ENCODE measurements at regions not wholly inside any gene's neighbourhood (a gene's known extent, or its start where the extent isn't known, plus 50 kb on each side); places are given as distances from the start of the nearest gene placed in this dataset.

DNA sequence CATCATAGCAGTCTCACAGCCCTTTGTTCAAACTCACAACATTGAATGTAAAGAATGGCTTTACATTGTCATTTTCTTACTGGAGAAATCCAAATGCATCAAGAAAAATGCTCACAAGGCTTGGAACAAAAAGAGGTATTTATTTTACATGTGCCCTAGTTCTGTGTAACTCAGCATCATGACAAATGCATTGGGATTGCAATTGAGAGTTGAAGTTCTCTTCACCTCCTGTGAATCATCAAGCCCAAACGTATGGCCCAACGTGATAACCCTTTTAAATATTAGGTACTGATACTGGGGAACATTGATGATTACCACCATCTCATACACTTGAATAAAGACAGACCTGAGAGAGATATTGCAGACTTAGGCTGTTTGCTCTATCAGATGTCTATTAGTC, 61.6 kb downstream of the GASK1B start:
- TF ChIP-seq, protein P1, sequence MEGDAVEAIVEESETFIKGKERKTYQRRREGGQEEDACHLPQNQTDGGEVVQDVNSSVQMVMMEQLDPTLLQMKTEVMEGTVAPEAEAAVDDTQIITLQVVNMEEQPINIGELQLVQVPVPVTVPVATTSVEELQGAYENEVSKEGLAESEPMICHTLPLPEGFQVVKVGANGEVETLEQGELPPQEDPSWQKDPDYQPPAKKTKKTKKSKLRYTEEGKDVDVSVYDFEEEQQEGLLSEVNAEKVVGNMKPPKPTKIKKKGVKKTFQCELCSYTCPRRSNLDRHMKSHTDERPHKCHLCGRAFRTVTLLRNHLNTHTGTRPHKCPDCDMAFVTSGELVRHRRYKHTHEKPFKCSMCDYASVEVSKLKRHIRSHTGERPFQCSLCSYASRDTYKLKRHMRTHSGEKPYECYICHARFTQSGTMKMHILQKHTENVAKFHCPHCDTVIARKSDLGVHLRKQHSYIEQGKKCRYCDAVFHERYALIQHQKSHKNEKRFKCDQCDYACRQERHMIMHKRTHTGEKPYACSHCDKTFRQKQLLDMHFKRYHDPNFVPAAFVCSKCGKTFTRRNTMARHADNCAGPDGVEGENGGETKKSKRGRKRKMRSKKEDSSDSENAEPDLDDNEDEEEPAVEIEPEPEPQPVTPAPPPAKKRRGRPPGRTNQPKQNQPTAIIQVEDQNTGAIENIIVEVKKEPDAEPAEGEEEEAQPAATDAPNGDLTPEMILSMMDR (conservative IDR thresholded peaks at IDR 0.05; ENCODE audit: low read length), result no peak
- no peak for TF ChIP-seq EZH2phosphoT487 (IDR thresholded peaks at IDR 0.05; ENCODE audit: borderline replicate concordance)
- H3K4me1 ChIP-seq (ENCODE audit: insufficient read depth, low read length, poor library complexity, severe bottlenecking), result no peaks in the 10 kb centered on the region

DNA sequence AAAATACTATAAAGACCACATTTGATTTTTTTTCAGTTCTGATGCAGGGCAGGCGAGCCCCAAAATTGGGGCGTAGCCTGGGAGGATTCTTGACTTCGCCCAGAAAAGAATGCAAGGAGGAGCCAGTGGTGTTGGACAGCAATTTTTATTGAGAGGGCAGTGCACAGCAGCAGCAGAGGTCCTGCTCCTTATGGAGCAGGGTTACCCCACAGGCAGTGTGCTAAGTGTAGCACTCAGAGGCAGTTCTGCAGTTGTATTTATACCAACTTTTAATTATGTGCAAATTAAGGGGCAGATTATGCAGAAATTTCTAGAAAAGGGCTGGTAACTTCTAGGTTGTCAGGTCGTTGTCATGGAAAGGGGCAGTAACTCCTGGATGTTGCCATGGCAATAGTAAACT, 69.9 kb downstream of the GASK1B start:
- Histone ChIP-seq H3K27me3 (ENCODE audit: insufficient read depth, low read length, poor library complexity, severe bottlenecking) (no peaks in the 10 kb centered on the region), H3K9ac (ENCODE audit: low read depth, low read length, poor library complexity, severe bottlenecking) (no peak overlapping the region)
- TF ChIP-seq, protein P1 (conservative IDR thresholded peaks at IDR 0.05; ENCODE audit: low read length), result no peak
- TF ChIP-seq EZH2phosphoT487 (IDR thresholded peaks at IDR 0.05; ENCODE audit: borderline replicate concordance), result no peak

More for the DNA sequence above, 61.6 kb downstream of the GASK1B start:
- H3K9me2 ChIP-seq (replicated peaks; ENCODE audit: low read depth, low read length), result no peaks in the 10 kb centered on the region
- no peaks in the 10 kb centered on the region for H3K27me3 ChIP-seq (ENCODE audit: insufficient read depth, low read length, poor library complexity, severe bottlenecking)
- H3K36me3 ChIP-seq (ENCODE audit: insufficient read depth, low read length), result no peaks in the 10 kb centered on the region
- H2AFZ ChIP-seq (ENCODE audit: low read length), result no peak overlapping the region
- no peak overlapping the region for H3K9ac ChIP-seq (ENCODE audit: low read depth, low read length, poor library complexity, severe bottlenecking)
- no peaks in the 10 kb centered on the region for H4K20me1 ChIP-seq (ENCODE audit: insufficient read depth, low read length, poor library complexity, severe bottlenecking)
- H3F3A ChIP-seq (ENCODE audit: low read depth), result no peaks in the 10 kb centered on the region
- no peaks in the 10 kb centered on the region for H3K9me3 ChIP-seq (ENCODE audit: insufficient read depth, low read depth, low read length)
- H3K4me2 ChIP-seq (ENCODE audit: low read depth, low read length, poor library complexity, severe bottlenecking), result no peak overlapping the region
- no peaks in the 10 kb centered on the region for H3K79me2 ChIP-seq (ENCODE audit: insufficient read depth, low read length)
- H3K4me3 ChIP-seq (ENCODE audit: low read length, poor library complexity, severe bottlenecking), result no peak overlapping the region

DNA sequence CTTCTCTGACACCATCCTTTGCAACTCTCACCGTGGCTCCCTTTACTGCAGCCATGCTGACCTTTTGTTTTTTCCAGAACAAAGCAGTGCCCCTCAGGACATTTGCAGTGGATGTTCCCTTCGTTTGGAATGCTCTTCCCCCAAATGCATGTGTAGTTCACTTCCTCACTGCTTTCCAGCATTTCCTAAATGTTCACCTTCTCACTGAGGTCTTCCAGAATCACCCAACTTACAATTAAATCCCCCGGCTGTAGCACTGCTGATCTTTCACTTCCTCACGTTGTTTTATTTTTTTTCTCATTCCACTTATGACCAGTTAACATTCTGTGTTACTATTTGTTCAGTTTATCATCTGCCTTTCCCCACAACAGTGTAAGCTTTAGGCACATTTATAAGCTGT, 73.1 kb downstream of the GASK1B start:
- TF ChIP-seq EZH2phosphoT487 (IDR thresholded peaks at IDR 0.05; ENCODE audit: borderline replicate concordance), result no peak
- Histone ChIP-seq H3F3A (ENCODE audit: low read depth) (no peaks in the 10 kb centered on the region), H3K4me1 (ENCODE audit: insufficient read depth, low read length, poor library complexity, severe bottlenecking) (no peaks in the 10 kb centered on the region), H4K20me1 (ENCODE audit: insufficient read depth, low read length, poor library complexity, severe bottlenecking) (no peaks in the 10 kb centered on the region), H3K9me2 (replicated peaks; ENCODE audit: low read depth, low read length) (no peaks in the 10 kb centered on the region), H3K27me3 (ENCODE audit: insufficient read depth, low read length, poor library complexity, severe bottlenecking) (no peaks in the 10 kb centered on the region), H2AFZ (ENCODE audit: low read length) (no peak overlapping the region), H3K9ac (ENCODE audit: low read depth, low read length, poor library complexity, severe bottlenecking) (no peak overlapping the region), H3K9me3 (ENCODE audit: insufficient read depth, low read depth, low read length) (no peaks in the 10 kb centered on the region), H3K79me2 (ENCODE audit: insufficient read depth, low read length) (no peaks in the 10 kb centered on the region), H3K36me3 (ENCODE audit: insufficient read depth, low read length) (no peaks in the 10 kb centered on the region), H3K4me2 (ENCODE audit: low read depth, low read length, poor library complexity, severe bottlenecking) (no peak overlapping the region), H3K4me3 (ENCODE audit: low read length, poor library complexity, severe bottlenecking) (no peak overlapping the region)

More for the DNA sequence above, 69.9 kb downstream of the GASK1B start:
- H3K4me2 ChIP-seq (ENCODE audit: low read depth, low read length, poor library complexity, severe bottlenecking), result no peak overlapping the region
- no peaks in the 10 kb centered on the region for H3K79me2 ChIP-seq (ENCODE audit: insufficient read depth, low read length)
- no peaks in the 10 kb centered on the region for H3K9me3 ChIP-seq (ENCODE audit: insufficient read depth, low read depth, low read length)
- H3K4me1 ChIP-seq (ENCODE audit: insufficient read depth, low read length, poor library complexity, severe bottlenecking), result no peaks in the 10 kb centered on the region
- H3K9me2 ChIP-seq (replicated peaks; ENCODE audit: low read depth, low read length), result no peaks in the 10 kb centered on the region
- H3K36me3 ChIP-seq (ENCODE audit: insufficient read depth, low read length), result no peaks in the 10 kb centered on the region
- H2AFZ ChIP-seq (ENCODE audit: low read length), result no peak overlapping the region
- no peaks in the 10 kb centered on the region for H3F3A ChIP-seq (ENCODE audit: low read depth)
- no peaks in the 10 kb centered on the region for H4K20me1 ChIP-seq (ENCODE audit: insufficient read depth, low read length, poor library complexity, severe bottlenecking)
- no peak overlapping the region for H3K4me3 ChIP-seq (ENCODE audit: low read length, poor library complexity, severe bottlenecking)

DNA sequence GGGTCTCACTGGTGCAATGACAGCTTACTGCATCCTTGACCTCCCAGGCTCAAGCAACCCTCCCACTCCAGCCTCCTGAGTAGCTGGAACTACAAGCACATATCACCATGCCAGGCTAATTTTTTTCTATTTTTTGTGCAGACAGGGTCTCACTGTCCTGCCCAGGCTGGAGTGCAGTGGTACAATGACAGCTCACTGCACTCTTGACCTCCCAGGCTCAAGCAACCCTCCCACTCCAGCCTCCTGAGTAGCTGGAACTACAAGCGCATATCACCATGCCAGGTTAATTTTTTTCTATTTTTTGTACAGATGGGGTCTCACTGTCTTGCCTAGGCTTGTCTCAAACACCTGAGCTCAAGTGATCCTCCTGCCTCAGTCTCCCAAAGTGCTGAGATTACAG, 74.0 kb downstream of the GASK1B start:
- no peaks in the 10 kb centered on the region for H3K79me2 ChIP-seq (ENCODE audit: insufficient read depth, low read length)
- no peaks in the 10 kb centered on the region for H3K27me3 ChIP-seq (ENCODE audit: insufficient read depth, low read length, poor library complexity, severe bottlenecking)
- H3K4me1 ChIP-seq (ENCODE audit: insufficient read depth, low read length, poor library complexity, severe bottlenecking), result no peaks in the 10 kb centered on the region
- no peaks in the 10 kb centered on the region for H3K36me3 ChIP-seq (ENCODE audit: insufficient read depth, low read length)
- no peaks in the 10 kb centered on the region for H3K9me2 ChIP-seq (replicated peaks; ENCODE audit: low read depth, low read length)
- no peak overlapping the region for H2AFZ ChIP-seq (ENCODE audit: low read length)
- H3F3A ChIP-seq (ENCODE audit: low read depth), result no peaks in the 10 kb centered on the region
- H4K20me1 ChIP-seq (ENCODE audit: insufficient read depth, low read length, poor library complexity, severe bottlenecking), result no peaks in the 10 kb centered on the region
- H3K4me3 ChIP-seq (ENCODE audit: low read length, poor library complexity, severe bottlenecking), result no peak overlapping the region
- H3K9me3 ChIP-seq (ENCODE audit: insufficient read depth, low read depth, low read length), result no peaks in the 10 kb centered on the region
- H3K9ac ChIP-seq (ENCODE audit: low read depth, low read length, poor library complexity, severe bottlenecking), result no peak overlapping the region
- no peak overlapping the region for H3K4me2 ChIP-seq (ENCODE audit: low read depth, low read length, poor library complexity, severe bottlenecking)
- TF ChIP-seq, protein P1 (conservative IDR thresholded peaks at IDR 0.05; ENCODE audit: low read length), result no peak
- TF ChIP-seq EZH2phosphoT487 (IDR thresholded peaks at IDR 0.05; ENCODE audit: borderline replicate concordance), result no peak

Data from Loucy (cell line).